MM.1S (cell line): ENCODE measurements at regions not wholly inside any gene's neighbourhood (a gene's known extent, or its start where the extent isn't known, plus 50 kb on each side); places are given as distances from the start of the nearest gene placed in this dataset.

Experiments
- CTCF ChIP-seq: fragments of 300-600 bp; sonication (generic); IDR thresholded peaks from 2 replicates; pipeline ENCODE4 v1.5.1; 2016; ENCODE audit warnings: antibody characterized with exemption, low read length, mixed read lengths
- EZH2 ChIP-seq: fragments of 300-600 bp; sonication (generic); optimal IDR thresholded peaks from 2 replicates; pipeline ENCODE3; 2017; ENCODE audit warnings: low read depth, mild to moderate bottlenecking, antibody characterized with exemption, low read length, mixed read lengths
- EZH2phosphoT487 ChIP-seq: fragments of 300-600 bp; sonication (generic); IDR thresholded peaks from 2 replicates; pipeline ENCODE4 v1.6.1; 2018; ENCODE audit warnings: antibody characterized with exemption, low read length

- TF ChIP-seq EZH2 (no peak), CTCF (no peak), EZH2phosphoT487 (no peak)
Measured at GRCh38 chr15:61382927-61383326, 153.8 kb upstream of the RORA start.
